IMR-90 (cell line): ENCODE measurements at regions not wholly inside any gene's neighbourhood (a gene's known extent, or its start where the extent isn't known, plus 50 kb on each side); places are given as distances from the start of the nearest gene placed in this dataset.

Source experiments
- ATAC-seq: fragments of 200-7000 bp; cut with Tn5 transposase; 2 replicates; pipeline ENCODE4 v1.9.1; 2020; ENCODE audit warnings: low read depth, mild to moderate bottlenecking, moderate library complexity
- BruUV-seq: library from RNA; stranded (reverse); fragments of 400-500 nt; replicated peaks from 2 replicates; lab custom pipeline; 2021; lab: Mats Ljungman, UMichigan
- CTCF ChIA-PET: fragments of 300-600 bp; formaldehyde crosslinking; extraction: SDS; loops from one replicate; lab custom pipeline; 2021; ENCODE audit warnings: antibody characterized with exemption; lab: Yijun Ruan, JAX
- POLR2A ChIA-PET: fragments of 300-600 bp; sonication (Branson Sonifier 250); formaldehyde crosslinking; loops from one replicate; lab custom pipeline; 2022; ENCODE audit warnings: antibody characterized with exemption; ENCODE audit not compliant: unreplicated experiment; lab: Charles Lee
- DNase-seq: peaks from one replicate; pipeline ENCODE4 v3.0.0; 2013
- H2AFZ ChIP-seq: replicated peaks from 2 replicates; pipeline ENCODE3; 2013; ENCODE audit warnings: low read length, mild to moderate bottlenecking; ENCODE audit not compliant: poor library complexity
- H2AK5ac ChIP-seq: 2 replicates; pipeline ENCODE4 v1.6.1; 2013; ENCODE audit warnings: low read depth, low read length, inconsistent platforms
- H2AK9ac ChIP-seq: replicated peaks from 2 replicates; pipeline ENCODE3; 2013; ENCODE audit warnings: mild to moderate bottlenecking, low read depth, low read length, moderate library complexity; ENCODE audit not compliant: poor library complexity
- H2BK120ac ChIP-seq: 2 replicates; pipeline ENCODE4 v1.6.1; 2013; ENCODE audit warnings: low read depth, low read length, inconsistent platforms
- H2BK15ac ChIP-seq: 3 replicates; pipeline ENCODE4 v1.6.1; 2013; ENCODE audit warnings: low read depth, low read length, inconsistent platforms
- H2BK20ac ChIP-seq: 2 replicates; pipeline ENCODE4 v1.6.1; 2013; ENCODE audit warnings: low read depth, mild to moderate bottlenecking, inconsistent platforms, low read length, moderate library complexity
- H2BK5ac ChIP-seq: 2 replicates; pipeline ENCODE4 v1.6.1; 2013; ENCODE audit warnings: mild to moderate bottlenecking, low read depth, low read length, inconsistent platforms; ENCODE audit not compliant: poor library complexity, severe bottlenecking
- H3K14ac ChIP-seq: replicated peaks from 2 replicates; pipeline ENCODE4 v1.6.1; 2013; ENCODE audit warnings: low read depth, low read length, inconsistent platforms
- H3K18ac ChIP-seq: 2 replicates; pipeline ENCODE4 v1.6.1; 2013; ENCODE audit warnings: low read depth, low read length, control low read depth
- H3K23ac ChIP-seq: 2 replicates; pipeline ENCODE4 v1.6.1; 2013; ENCODE audit warnings: low read depth, low read length, inconsistent platforms
- H3K27ac ChIP-seq: 2 replicates; pipeline ENCODE4 v1.5.1; 2013; ENCODE audit warnings: mild to moderate bottlenecking, control low read depth, low read length; ENCODE audit not compliant: insufficient read depth
- H3K27me3 ChIP-seq: 2 replicates; pipeline ENCODE4 v1.6.1; 2013; ENCODE audit warnings: low read length; ENCODE audit not compliant: control insufficient read depth, insufficient read depth
- H3K36me3 ChIP-seq: 2 replicates; pipeline ENCODE4 v1.6.1; 2013; ENCODE audit warnings: low read length, mixed read lengths; ENCODE audit not compliant: control insufficient read depth, insufficient read depth
- H3K4ac ChIP-seq: 2 replicates; pipeline ENCODE4 v1.6.1; 2013; ENCODE audit warnings: low read depth, low read length, inconsistent platforms
- H3K4me1 ChIP-seq: 2 replicates; pipeline ENCODE4 v1.6.1; 2013; ENCODE audit warnings: low read length, mixed read lengths; ENCODE audit not compliant: control insufficient read depth, insufficient read depth
- H3K4me2 ChIP-seq: 2 replicates; pipeline ENCODE4 v1.6.1; 2013; ENCODE audit warnings: low read depth, mild to moderate bottlenecking, control low read depth, low read length, moderate library complexity
- H3K4me3 ChIP-seq: 2 replicates; pipeline ENCODE4 v1.5.1; 2013; ENCODE audit warnings: low read depth, mild to moderate bottlenecking, control low read depth, low read length, moderate library complexity; ENCODE audit not compliant: insufficient read depth
- H3K56ac ChIP-seq: 2 replicates; pipeline ENCODE4 v1.6.1; 2013; ENCODE audit warnings: low read length, inconsistent platforms; ENCODE audit not compliant: insufficient read depth; ENCODE audit errors: extremely low read depth
- H3K79me1 ChIP-seq, 2 experiments: 2 replicates each; pipeline ENCODE4 v1.6.1; 2013; ENCODE audit warnings: low read length in 2 of 2, inconsistent platforms in 1 of 2, low read depth in 1 of 2
- H3K9ac ChIP-seq: 2 replicates; pipeline ENCODE4 v1.6.1; 2013; ENCODE audit warnings: low read depth, low read length, control low read depth
- H3K9me1 ChIP-seq: 2 replicates; pipeline ENCODE4 v1.6.1; 2013; ENCODE audit warnings: low read length, inconsistent platforms; ENCODE audit not compliant: insufficient read depth
- H3K9me3 ChIP-seq: 2 replicates; pipeline ENCODE4 v1.6.1; 2013; ENCODE audit warnings: low read length; ENCODE audit not compliant: control insufficient read depth, insufficient read depth
- H4K20me1 ChIP-seq: 2 replicates; pipeline ENCODE4 v1.6.1; 2013; ENCODE audit warnings: low read length, inconsistent platforms; ENCODE audit not compliant: insufficient read depth
- H4K5ac ChIP-seq: 2 replicates; pipeline ENCODE4 v1.6.1; 2013; ENCODE audit warnings: mild to moderate bottlenecking, low read depth, low read length, control low read depth
- H4K8ac ChIP-seq, 2 experiments: 2 replicates each; pipeline ENCODE4 v1.6.1; 2013; ENCODE audit warnings: low read depth in 2 of 2, low read length in 2 of 2, control low read depth in 1 of 2, inconsistent platforms in 1 of 2
- H4K91ac ChIP-seq: 2 replicates; pipeline ENCODE4 v1.6.1; 2013; ENCODE audit warnings: low read depth, low read length, inconsistent platforms; ENCODE audit not compliant: insufficient read depth
- BHLHE40 ChIP-seq: fragments of 150-350 bp; IDR thresholded peaks from 2 replicates; pipeline ENCODE4 v1.6.1; 2016; ENCODE audit warnings: mild to moderate bottlenecking, low read depth, low read length
- MAFK ChIP-seq: IDR thresholded peaks from 2 replicates; pipeline ENCODE4 v1.6.1; 2012; ENCODE audit warnings: low read depth, low read length, improper control_type of control experiment
- MAZ ChIP-seq: IDR thresholded peaks from 2 replicates; pipeline ENCODE4 v1.6.1; 2012; ENCODE audit warnings: low read depth, mild to moderate bottlenecking, low read length, improper control_type of control experiment, moderate library complexity, borderline replicate concordance
- MXI1 ChIP-seq: IDR thresholded peaks from 2 replicates; pipeline ENCODE4 v1.6.1; 2012; ENCODE audit warnings: low read depth, mild to moderate bottlenecking, low read length, moderate library complexity, borderline replicate concordance
- POLR2A ChIP-seq: IDR thresholded peaks from 2 replicates; pipeline ENCODE4 v1.6.1; 2012; ENCODE audit warnings: mild to moderate bottlenecking, low read depth, low read length
- RAD21 ChIP-seq: IDR thresholded peaks from 2 replicates; pipeline ENCODE4 v1.6.1; 2012; ENCODE audit warnings: low read length, improper control_type of control experiment
- USF2 ChIP-seq: fragments of 150-350 bp; IDR thresholded peaks from 2 replicates; pipeline ENCODE4 v1.6.1; 2017; ENCODE audit warnings: mild to moderate bottlenecking, antibody characterized with exemption, low read length, low read depth
- WGBS, 2 experiments: methylation state at CpG; one replicate each; pipeline versions ENCODE4 v1.1.5 to v1.1.7; 2013; ENCODE audit warnings: missing lambda C conversion rate in 2 of 2; ENCODE audit not compliant: insufficient read length in 1 of 2; ENCODE audit errors: extremely low coverage in 2 of 2; 5-methylcytosine and 5-hydroxymethylcytosine counted together
- dilution Hi-C: fragments of 300-500 bp; cut with HindIII; formaldehyde crosslinking; loops from one replicate; pipeline ENCODE4 v1.14.3; 2018; ENCODE audit warnings: low sequenced_read_pairs; ENCODE audit not compliant: unreplicated experiment
- in situ Hi-C: fragments of 300-500 bp; cut with MboI; formaldehyde crosslinking; loops from 3 replicates; pipeline ENCODE4 v1.14.3; 2019; ENCODE audit warnings: low sequenced_read_pairs, inconsistent platforms, mixed read lengths
- intact Hi-C: fragments of 100-400 bp; cut with micrococcal nuclease; formaldehyde crosslinking; loops from 2 replicates; pipeline ENCODE4 v1.10.0; 2022

GRCh38 chr2:128372621-128373341 is 54.1 kb upstream of the HS6ST1 start:
- Histone ChIP-seq H3K9me1 (peaks cover 11% of the 10 kb centered on the region), H3K9me3 (no peaks in the 10 kb centered on the region), H2BK15ac (peak overlapping the region; percentile 62; the same call in 1 of the 3 replicates), H3K18ac (no peak overlapping the region), H3K79me1 (peaks cover 0 to 6% of the 10 kb centered on the region in 2 experiments; a peak in 1 of 4 replicates), H3K23ac (no peak overlapping the region), H2BK20ac (peak overlapping the region; percentile 64), H3K4me1 (peaks cover 21% of the 10 kb centered on the region), H3K4ac (peak overlapping the region; percentile 77), H2BK120ac (peak overlapping the region; percentile 63), H2AK9ac (no peak overlapping the region), H3K27me3 (no peaks in the 10 kb centered on the region), H3K27ac (no peak overlapping the region), H4K91ac (peak overlapping the region; percentile 71), H4K5ac (no peak overlapping the region), H3K9ac (no peak overlapping the region), H3K36me3 (no peaks in the 10 kb centered on the region), H2BK5ac (no peak overlapping the region), H2AFZ (no peak overlapping the region), H4K20me1 (no peaks in the 10 kb centered on the region), H3K14ac (no peak overlapping the region), H2AK5ac (peak overlapping the region; percentile 38), H4K8ac (no peak overlapping the region), H3K56ac (no peak overlapping the region), H3K4me3 (no peak overlapping the region), H3K4me2 (no peak overlapping the region)
- ATAC-seq, result no peak
- dilution Hi-C loops (no loop called here), intact Hi-C loops (no loop called here), in situ Hi-C loops (no loop called here)
- ChIA-PET CTCF (interaction anchor here (1.0 kb wide), 1 partner anchor 164 kb away, joined by 3 read pairs; no protein-coding TSS in a partner anchor), POLR2A (no interaction called here)
- BruUV-seq, result no TSS peak
- no peak for TF ChIP-seq MAFK
- no peak for TF ChIP-seq RAD21
- TF ChIP-seq MAZ, result no peak
- no peak for TF ChIP-seq POLR2A
- no peak for TF ChIP-seq USF2
- TF ChIP-seq MXI1, result no peak
- TF ChIP-seq BHLHE40, result no peak
- DNase-seq, result no peak
- WGBS, 2 experiments, result 100% methylated on average over 8 of the region's 24 CpGs; no CpG with 5 or more reads in 1 of the 2 experiments
